GM12874 (cell line): ENCODE measurements at regions not wholly inside any gene's neighbourhood (a gene's known extent, or its start where the extent isn't known, plus 50 kb on each side); places are given as distances from the start of the nearest gene placed in this dataset.

Source experiments
- CTCF ChIP-seq: IDR thresholded peaks from 2 replicates; pipeline ENCODE4 v1.5.1; 2011; ENCODE audit warnings: low read depth, mild to moderate bottlenecking, control low read depth, low read length, moderate library complexity; ENCODE audit not compliant: insufficient read depth

DNA sequence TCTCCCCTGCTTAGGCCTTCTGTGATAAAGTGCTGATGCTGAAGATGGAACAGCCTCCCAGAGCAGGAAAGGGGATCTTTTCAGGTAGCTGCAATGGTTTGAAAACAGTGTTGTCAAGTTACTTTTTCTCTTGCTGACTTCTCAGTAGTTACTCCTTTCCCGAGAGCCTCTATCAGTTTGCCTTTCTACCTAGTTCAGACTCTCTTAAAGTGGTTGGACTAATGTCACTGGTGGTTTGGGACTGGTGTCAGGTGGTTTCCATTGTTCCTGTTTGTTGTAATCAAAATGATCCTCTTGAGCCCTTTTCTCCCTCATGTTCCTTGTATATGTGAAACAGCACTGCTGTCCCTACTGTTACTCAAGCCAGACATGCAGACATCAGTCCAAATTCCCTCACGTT, 91.4 kb downstream of the FAM217A start:
- TF ChIP-seq CTCF = no peak

- peak; percentile 91 for TF ChIP-seq CTCF
Observed at GRCh38 chr6:3990692-3991491, 88.0 kb downstream of the FAM217A start.

DNA sequence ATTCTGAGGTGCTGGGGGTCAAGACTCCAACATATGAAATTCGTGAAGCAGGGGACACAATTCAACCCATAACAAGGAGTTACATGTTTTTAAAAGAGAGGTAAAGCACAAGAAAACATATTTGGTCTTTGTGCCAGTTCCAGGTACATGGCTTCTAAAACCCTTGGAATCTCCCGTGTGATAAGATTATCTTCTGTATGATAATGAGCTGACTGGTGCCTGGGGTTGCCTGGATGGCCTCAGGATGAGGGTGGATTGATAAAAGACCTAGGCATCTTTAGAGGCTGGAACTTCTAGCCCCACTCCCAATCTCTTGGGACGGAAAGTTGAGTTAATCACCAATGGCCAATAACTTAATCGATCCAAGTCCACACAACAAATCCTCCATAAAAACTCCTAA, 87.0 kb downstream of the FAM217A start:
- no peak for TF ChIP-seq CTCF

GRCh38 chr6:3996349-3996748, 82.6 kb downstream of the FAM217A start:
- TF ChIP-seq CTCF = no peak

DNA sequence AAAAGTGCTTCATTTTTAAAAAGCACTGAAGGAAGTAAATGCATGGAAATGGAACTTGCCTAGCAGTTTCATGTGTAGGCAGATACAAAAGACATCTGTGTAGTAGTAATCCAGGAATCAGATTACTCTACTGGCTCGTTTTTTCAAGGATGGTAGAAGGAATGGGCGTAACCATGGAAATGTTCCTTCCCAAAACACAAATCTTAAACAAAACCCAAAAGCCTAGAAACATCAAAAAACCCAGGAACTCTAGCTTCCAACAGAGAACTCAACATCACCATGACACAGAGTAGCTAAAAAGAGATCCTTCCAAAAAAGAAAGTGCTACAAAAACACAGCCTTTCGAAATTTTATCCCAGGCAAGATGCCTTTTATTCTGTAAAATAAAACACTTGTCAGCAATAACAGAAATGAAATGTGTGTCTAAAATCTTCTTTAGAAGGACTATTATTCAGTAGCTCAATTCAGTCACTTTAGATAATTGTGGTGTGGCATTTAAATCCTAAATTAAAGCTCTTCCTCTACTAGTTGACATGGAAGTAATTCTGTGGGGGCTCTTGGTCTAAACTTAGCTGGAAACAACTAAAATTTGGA, 81.7 kb downstream of the FAM217A start:
- no peak for TF ChIP-seq CTCF

DNA sequence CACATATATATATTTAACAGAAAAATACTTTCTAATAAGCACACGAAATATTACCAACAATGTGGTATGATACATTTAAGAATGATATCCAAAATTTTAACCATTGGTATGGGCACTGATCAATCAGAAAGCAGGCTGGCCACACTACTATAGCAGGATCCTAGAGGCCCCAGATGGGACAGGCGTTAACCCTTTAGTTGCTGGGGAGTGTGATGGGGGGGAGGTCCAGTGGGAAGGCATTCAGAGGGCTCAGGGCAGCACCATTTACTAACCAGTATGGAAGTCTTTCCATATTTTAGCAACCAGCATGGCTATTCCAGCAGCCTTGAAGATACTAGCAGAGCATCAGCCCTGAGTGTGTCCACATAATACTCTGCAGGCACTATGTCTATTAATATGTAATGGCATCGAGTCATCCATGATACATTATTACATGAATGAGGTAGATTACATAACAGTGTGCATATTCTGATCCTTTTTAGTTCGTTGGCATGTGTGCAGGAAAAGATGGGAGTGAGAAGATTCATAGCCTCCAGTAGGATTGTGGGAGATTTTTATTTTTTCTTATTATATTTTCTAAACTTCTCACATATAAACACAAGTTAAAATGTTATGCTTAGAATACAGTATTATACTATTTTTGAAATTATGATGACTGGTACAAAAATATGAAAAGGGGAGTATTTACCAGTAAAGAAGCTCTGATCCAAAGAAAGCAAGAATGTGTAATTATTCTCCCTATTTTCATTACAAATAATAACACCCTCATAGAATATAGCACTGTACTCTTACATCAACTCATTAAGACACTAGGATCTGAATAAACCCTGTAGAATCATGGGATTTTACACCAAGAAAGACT, 78.9 kb downstream of the FAM217A start:
- TF ChIP-seq CTCF = no peak

DNA sequence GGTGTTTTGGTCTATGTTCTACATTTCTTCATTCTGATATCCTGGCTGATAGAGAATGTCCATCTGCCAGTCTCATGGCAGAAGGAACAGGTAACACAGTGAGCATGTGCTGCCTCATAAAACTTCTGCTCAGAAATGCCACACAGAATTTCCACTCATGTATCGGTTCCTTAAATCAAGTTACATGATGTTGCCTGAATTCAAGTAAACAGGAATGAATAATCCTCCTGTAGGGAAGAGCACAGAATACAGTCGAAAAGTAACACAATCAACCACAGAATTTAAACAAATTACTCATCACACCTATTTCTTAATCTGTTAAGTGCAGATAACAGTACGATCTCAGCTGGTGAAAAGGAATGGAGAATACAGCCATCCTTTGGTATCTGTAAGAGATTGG, 74.7 kb downstream of the FAM217A start:
- TF ChIP-seq CTCF = no peak
